Muscle of back (tissue), 3 donors: ENCODE measurements at regions not wholly inside any gene's neighbourhood (a gene's known extent, or its start where the extent isn't known, plus 50 kb on each side); places are given as distances from the start of the nearest gene placed in this dataset.
A peak's percentile ranks its signal among the peaks of the same experiment; 100 is the strongest.
"Not testable (repeated sequence)": the region's sequence is repeated elsewhere in the genome, so short reads cannot be mapped to it uniquely, and the experiment has no call there.

ENCODE experiments used
- DNase-seq, 3 donors: peaks; one replicate each; pipeline versions ENCODE4 v3.0.0 to v3.0.0-alpha.2; 2013

- not testable (repeated sequence) for DNase-seq
Observed at GRCh38 chr2:187610450-187610849, 56.2 kb upstream of the TFPI start.

GRCh38 chr2:187612857-187613256 is 58.6 kb upstream of the TFPI start:
- no peak for DNase-seq

- no peak for DNase-seq
Observed at GRCh38 chr2:187614756-187615155, 60.5 kb upstream of the TFPI start.

- DNase-seq = no peak
Observed at GRCh38 chr2:187615364-187615763, 61.1 kb upstream of the TFPI start.

GRCh38 chr2:187615902-187616301 is 61.7 kb upstream of the TFPI start:
- no peak for DNase-seq

- DNase-seq = no peak
Observed at GRCh38 chr2:187617120-187617519, 62.9 kb upstream of the TFPI start.

DNA sequence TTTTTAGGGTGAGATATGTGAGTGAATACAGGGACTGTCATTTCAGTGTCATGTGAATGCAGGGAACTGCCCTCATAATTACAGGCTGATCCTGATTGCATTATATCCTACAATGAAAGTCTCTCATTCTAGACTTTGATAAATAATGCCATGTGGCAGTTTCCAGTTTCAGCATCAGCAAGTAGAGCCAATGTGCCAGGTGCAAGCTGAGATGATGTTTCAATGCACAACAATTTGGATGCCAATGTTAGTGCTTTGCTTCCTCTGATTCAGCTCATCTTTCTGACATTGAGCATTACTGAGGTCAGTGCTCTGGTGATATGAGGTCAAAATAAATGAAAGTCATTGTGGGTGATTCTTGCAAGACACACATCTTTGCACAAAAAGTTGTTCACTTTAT is 63.7 kb upstream of the TFPI start:
- DNase-seq = peak in 2 of 3 donors; percentile 10 to 17

GRCh38 chr2:187618813-187619212 is 64.6 kb upstream of the TFPI start:
- DNase-seq = peak in 2 of 3 donors; percentile 21 to 41

DNA sequence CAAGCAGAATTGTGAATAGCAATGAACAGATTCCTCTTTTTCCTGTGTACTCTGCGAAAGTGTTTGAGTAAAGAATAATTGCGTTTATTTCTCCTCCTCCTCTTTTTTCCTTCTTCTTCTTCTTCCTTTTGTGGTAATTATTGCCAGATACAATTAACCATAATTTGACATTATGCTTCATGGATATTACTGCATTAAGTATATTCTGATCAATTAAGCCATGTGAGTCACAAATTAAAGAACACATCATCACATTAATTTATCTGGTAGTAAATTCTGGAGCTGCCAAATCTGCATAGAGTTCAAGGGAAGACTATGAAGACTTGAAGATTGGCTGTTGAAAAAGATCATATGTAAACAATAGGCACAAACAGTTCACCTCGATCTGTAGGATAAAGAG is 72.9 kb upstream of the TFPI start:
- DNase-seq = no peak

DNA sequence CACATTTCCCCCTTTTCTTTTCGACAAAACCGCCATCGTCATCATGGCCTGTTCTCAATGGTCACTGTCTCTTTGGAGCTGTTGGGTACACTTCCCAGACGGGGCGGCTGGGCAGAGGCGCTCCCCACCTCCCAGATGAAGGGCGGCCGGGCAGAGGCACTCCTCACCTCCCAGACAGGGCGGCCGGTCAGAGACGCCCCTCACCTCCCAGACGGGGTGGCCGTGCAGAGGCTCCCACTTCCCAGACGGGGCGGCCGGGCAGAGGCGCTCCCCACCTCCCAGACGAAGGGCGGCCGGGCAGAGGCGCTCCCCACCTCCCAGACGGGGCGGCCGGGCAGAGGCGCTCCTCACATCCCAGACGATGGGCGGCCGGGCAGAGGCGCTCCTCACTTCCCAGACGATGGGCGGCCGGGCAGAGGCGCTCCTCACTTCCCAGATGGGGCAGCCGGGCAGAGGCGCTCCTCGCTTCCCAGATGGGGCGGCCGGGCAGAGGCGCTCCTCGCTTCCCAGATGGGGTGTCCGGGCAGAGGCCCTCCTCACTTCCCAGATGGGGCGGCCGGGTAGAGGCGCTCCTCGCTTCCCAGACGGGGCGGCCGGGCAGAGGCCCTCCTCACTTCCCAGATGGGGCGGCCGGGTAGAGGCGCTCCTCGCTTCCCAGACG is 82.6 kb upstream of the TFPI start:
- DNase-seq = not testable (repeated sequence)

GRCh38 chr2:187637392-187637740 is 83.1 kb upstream of the TFPI start:
- DNase-seq = not testable (repeated sequence)

DNA sequence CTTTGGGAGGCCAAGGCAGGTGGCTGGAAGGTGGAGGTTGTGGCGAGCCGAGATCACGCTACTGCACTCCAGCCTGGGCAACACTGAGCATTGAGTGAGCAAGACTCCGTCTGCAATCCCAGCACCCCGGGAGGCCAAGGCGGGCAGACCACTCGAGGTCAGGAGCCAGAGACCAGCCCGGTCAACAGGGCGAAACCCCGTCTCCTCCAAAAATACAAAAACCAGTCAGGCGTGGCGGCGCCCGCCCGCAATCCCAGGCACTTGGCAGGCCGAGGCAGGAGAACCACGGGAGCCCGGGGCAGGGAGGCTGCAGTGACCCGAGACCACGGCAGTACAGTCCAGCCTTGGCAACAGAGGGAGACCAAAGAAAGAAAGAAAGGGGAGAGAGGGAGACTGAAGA is 83.5 kb upstream of the TFPI start:
- not testable (repeated sequence) for DNase-seq

- no peak for DNase-seq
Observed at GRCh38 chr2:187638840-187639239, 84.6 kb upstream of the TFPI start.

DNA sequence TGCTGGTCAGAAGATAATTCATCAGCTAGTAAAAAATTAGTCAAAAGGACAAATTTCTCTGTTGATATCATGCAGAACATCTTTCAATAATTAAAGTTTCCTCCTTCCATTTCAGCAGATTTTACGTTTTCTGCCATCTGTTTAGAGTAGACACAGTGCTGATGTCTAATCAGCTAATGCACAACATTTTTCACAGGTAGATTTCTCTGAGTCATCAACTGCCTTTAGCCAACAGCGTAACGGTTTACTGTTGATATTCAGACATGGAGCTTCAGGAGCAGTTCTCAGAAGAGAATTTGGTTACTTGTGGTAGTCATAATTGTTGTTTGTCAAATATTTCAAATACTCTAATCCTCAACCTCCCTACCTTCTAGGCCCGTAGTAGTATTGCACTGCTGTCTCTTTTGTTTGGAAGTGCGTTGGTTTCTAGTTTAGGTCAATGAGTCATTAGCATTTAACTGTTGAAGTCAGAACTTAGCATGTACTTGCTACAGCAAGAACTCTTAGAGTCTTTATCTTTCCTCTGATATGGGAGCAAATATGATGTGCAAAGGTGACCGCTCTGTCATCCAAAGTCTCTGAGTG is 86.8 kb upstream of the TFPI start:
- no peak for DNase-seq

DNA sequence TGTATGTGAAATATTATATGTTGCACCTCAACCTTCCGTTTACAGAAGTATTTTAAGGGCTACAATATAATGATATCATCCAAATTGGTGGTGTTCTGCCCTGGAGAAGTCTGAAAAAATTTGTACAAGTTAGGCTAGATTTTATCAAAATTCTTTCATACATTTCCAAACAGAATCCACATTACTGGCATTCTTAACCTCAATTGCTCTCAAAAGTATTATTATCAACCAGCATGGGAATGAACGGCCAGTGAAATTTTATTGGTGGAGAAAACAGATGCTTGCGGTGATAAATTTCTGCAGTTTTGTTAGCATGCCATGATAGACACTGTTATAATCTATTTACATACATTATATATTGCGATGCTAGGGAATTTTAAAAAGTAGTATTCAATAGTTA is 88.3 kb upstream of the TFPI start:
- DNase-seq = no peak

- DNase-seq = no peak
Observed at GRCh38 chr2:187644486-187644885, 90.3 kb upstream of the TFPI start.

DNA sequence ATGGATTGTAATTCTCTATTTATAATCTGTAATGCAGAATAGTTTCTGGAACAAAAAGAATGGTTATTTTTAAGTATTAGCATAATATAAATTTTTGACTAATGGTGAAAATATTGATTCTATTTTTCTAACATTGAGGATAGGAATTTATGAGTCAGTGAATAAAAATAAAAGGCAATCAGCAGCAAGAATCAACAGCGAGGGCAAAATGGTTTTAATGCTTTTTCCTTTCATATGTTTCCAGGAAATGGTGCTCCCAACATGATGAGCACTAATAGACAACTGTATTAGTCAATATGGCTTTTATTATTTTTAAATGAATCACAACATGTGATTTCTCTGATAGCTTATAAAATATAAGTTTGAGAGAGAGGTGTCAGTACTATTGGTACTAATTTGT is 90.7 kb upstream of the TFPI start:
- no peak for DNase-seq

DNA sequence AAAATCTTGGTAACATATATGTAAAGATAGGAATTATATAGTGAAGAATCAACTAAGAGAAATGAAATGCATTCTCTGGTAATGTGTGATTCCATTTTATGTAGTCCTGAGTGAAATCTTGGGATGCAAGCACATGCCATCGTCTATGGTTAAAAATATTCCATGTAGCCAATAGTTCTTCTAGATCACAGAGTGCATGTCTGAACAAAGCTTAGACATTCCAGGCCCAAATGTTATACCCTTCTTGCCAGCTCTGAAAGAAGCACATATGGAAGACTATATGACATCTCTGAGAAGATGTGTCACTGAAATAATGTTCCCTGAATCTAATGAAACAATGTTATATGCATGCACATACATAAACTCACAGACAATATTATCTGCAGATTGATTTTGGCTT is 92.3 kb upstream of the TFPI start:
- DNase-seq = no peak

DNA sequence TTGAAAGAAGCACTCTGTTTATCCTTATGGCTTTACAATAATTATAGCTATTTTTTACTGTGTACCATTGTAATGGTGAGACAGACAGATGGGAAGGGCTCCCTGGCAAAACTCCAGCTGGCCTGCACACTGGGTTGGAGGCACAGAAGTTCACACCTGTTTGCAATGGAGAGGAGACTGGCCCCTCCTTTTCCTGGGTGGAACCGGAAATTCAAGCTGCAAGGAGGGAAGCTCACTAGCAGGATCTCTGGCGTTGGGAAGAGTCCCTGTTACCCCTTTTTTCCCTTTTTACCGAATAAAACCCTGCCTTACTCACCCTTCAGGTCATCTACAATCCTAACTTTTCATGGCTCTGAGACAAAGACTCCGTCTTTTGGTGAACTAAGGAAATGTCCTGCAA is 100.3 kb upstream of the TFPI start:
- peak in 1 of 3 donors; percentile 8 for DNase-seq

DNA sequence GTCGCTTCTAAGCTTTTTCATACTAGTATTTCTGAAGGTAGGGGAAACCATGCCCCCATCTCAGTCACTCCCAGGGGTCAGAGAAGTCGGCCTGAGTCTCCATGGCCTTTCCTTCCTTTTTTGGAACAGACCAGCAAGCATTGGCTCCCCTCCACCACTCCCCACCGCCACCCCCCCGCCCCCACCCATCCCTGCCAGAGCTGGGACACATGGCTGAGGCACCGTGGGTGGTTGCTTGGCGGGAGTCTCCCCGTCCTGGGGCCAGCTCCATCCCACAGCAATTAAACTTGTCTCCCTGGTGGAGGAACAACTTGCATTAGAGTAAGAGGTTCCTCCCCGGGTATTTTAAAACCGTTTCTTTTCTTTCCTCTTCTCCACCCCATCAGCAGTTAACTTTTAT is 100.8 kb upstream of the TFPI start:
- no peak for DNase-seq

DNA sequence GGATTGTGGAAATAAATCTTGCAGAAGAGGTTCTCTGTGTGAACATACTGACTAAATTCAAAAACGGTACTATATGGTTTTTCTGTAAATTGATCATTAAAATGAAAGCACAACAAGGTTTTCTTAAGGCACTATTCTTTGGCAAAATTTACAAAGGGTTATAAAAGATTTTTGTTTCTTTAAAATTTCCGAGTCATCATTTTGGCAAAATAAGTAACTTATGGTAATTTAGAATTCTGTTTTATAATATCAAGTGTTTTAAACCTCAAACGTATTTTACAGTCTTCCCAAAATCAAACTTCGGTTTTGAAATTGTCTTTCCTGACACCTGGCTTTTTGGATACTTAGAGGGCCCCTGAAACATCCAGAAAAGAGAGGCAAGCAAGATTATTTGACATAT is 101.9 kb upstream of the TFPI start:
- no peak for DNase-seq

GRCh38 chr2:187658952-187659525 is 104.8 kb upstream of the TFPI start:
- DNase-seq = peak in 1 of 3 donors; percentile 12

DNA sequence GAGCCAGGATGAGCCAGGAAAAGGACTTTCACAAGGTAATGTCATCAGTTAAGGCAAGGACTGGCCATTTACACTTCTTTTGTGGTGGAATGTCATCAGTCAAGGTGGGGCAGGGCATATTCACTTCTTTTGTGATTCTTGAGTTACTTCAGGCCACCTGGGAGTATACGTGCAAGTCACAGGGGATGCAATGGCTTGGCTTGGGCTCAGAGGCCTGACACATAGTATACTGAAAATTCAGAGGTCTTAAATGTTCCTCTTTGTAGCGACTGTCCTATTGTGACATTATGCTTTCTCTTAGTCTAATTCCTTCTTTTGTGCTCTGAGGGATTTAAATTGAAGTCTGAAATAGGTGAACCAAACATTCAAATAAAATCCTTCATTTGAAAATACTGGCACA is 121.8 kb upstream of the TFPI start:
- DNase-seq = not testable (repeated sequence)

GRCh38 chr2:187679454-187679853 is 125.2 kb upstream of the TFPI start:
- peak in 1 of 3 donors; percentile 12 for DNase-seq
